ENCODE measurements at regions not wholly inside any gene's neighbourhood (a gene's known extent, or its start where the extent isn't known, plus 50 kb on each side); places are given as distances from the start of the nearest gene placed in this dataset.
"Not testable (repeated sequence)": the region's sequence is repeated elsewhere in the genome, so short reads cannot be mapped to it uniquely, and the experiment has no call there.

DNA sequence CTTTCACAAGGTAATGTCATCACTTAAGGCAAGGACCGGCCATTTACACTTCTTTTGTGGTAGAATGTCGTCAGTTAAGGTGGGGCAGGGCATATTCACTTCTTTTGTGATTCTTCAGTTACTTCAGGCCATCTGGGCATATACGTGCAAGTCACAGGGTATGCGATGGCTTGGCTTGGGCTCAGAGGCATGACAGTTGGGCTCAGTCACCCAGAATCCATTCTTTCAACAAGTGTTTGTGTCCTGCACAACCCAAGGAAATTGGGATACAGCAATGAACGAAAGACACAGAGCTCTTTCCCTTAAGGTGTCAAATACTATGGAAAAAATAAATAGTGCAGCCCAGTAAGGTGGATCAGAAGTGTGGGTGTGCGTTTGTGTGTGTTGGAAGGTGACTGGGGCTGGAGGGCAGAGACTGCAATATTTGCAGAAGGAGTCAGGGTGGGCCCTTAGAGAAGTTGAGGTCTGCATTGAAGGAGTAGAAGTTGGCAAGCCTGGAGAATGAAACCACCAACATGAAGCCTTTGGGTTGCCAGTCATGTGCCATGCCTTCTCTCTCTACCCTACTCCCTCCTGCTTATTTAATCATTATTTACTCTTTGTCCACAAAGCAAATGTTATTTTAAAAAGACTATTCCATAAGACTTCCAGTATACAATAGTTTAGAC is 222.8 kb upstream of the PRKCQ start:
- DNase-seq (no peak), ATAC-seq (replicated peaks in 1 of 4) (no peak)
- Mint-ChIP-seq H3K4me1 (peaks cover 0 to 5% (median 0%) of the 10 kb centered on the region in 3 donors), H3K4me3 (no peak overlapping the region), H3K27me3 (peaks cover 6 to 8% of the 10 kb centered on the region in 2 donors), H3K27ac (no peak overlapping the region), H3K36me3 (no peaks in the 10 kb centered on the region), H3K9me3 (no peaks in the 10 kb centered on the region)
- Histone ChIP-seq H3K27ac (ENCODE audit: low read length) (no peak overlapping the region), H3K4me3 (ENCODE audit: control insufficient read depth in 1 of 2, extremely low read depth in 1 of 2, low read length in 1 of 2) (no peak overlapping the region), H3K27me3 (replicated peaks in 1 of 2; ENCODE audit: control insufficient read depth in 2 of 2, extremely low read depth in 1 of 2, insufficient read depth in 2 of 2, low read length in 1 of 2) (no peaks in the 10 kb centered on the region), H3K36me3 (ENCODE audit: control insufficient read depth in 2 of 2, extremely low read depth in 1 of 2, insufficient read depth in 1 of 2, low read length in 1 of 2) (no peaks in the 10 kb centered on the region), H3K9me3 (no peaks in the 10 kb centered on the region), H3K4me1 (ENCODE audit: control insufficient read depth in 1 of 2, extremely low read depth in 1 of 2, insufficient read depth in 2 of 2, low read length in 2 of 2) (no peaks in the 10 kb centered on the region)
- CTCF ChIA-PET, result no interaction called here
- 66% methylated on average over 3 of the region's 6 CpGs for WGBS (ENCODE audit: insufficient coverage)
- POLR2A ChIA-PET, result no interaction called here

DNA sequence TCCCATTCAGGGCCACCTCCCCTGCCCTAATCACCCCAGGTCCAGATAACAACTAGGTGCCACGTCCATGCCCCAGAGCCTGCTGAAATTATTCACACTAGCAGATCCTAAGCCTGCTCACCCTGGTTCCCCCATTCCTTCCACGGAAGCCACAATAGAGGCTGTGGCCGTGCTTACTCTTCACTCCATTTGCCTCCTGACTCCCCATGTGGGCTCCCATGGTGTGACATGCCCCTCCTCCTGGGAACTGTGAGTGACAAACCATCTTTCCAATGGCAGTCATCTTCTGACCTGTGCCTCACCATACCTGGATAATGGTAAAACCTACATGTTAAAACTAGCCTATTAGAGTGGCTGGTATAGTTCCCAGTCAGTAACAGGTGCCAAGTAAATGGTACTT is 216.2 kb upstream of the PRKCQ start:
- POLR2A ChIA-PET, result no interaction called here
- H3K27me3 ChIP-seq (replicated peaks in 1 of 2; ENCODE audit: control insufficient read depth in 2 of 2, extremely low read depth in 1 of 2, insufficient read depth in 2 of 2, low read length in 1 of 2), result peaks cover 0 to 4% of the 10 kb centered on the region in 2 experiments
- H3K9me3 Mint-ChIP-seq, result no peaks in the 10 kb centered on the region

DNA sequence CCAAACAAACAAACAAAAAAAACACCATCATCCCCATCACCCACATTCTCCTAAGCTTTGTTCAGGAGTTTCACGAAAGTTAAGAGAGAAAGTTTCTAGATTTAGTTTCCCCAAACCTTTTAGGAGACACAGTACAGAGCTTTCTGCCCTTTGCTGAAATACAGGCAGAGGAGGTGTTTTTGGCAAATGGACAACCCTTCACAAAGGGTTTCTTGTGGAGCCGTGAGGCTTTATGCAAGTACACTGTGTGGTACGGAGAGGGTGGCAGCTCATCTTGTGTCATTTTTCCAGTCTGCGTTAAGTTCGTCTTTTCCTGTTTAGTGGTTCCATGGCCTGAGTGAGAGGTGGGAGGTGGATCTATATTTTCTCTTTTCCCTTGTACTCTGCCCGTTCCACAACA is 215.5 kb upstream of the PRKCQ start:
- Mint-ChIP-seq H3K9me3 (no peaks in the 10 kb centered on the region), H3K4me1 (no peaks in the 10 kb centered on the region), H3K27ac (no peak overlapping the region), H3K36me3 (no peaks in the 10 kb centered on the region), H3K27me3 (peaks cover 0 to 12% of the 10 kb centered on the region in 2 donors), H3K4me3 (no peak overlapping the region)
- no peak for DNase-seq
- Histone ChIP-seq H3K4me1 (ENCODE audit: control insufficient read depth in 1 of 2, extremely low read depth in 1 of 2, insufficient read depth in 2 of 2, low read length in 2 of 2) (no peaks in the 10 kb centered on the region), H3K4me3 (ENCODE audit: control insufficient read depth in 1 of 2, extremely low read depth in 1 of 2, low read length in 1 of 2) (no peak overlapping the region), H3K27me3 (replicated peaks in 1 of 2; ENCODE audit: control insufficient read depth in 2 of 2, extremely low read depth in 1 of 2, insufficient read depth in 2 of 2, low read length in 1 of 2) (peaks cover 0 to 4% of the 10 kb centered on the region in 2 experiments), H3K9me3 (no peaks in the 10 kb centered on the region), H3K27ac (ENCODE audit: low read length) (no peak overlapping the region), H3K36me3 (ENCODE audit: control insufficient read depth in 2 of 2, extremely low read depth in 1 of 2, insufficient read depth in 1 of 2, low read length in 1 of 2) (no peaks in the 10 kb centered on the region)
- CTCF ChIA-PET, result no interaction called here
- no peak for ATAC-seq (replicated peaks in 1 of 4)
- POLR2A ChIA-PET, result no interaction called here
- no CpG with 5 or more reads among the region's 6 CpGs for WGBS (ENCODE audit: insufficient coverage)

More for the DNA sequence above, 216.2 kb upstream of the PRKCQ start:
- Mint-ChIP-seq H3K27me3 (peaks cover 1 to 13% of the 10 kb centered on the region in 2 donors), H3K4me1 (no peaks in the 10 kb centered on the region), H3K27ac (no peak overlapping the region), H3K4me3 (no peak overlapping the region), H3K36me3 (no peaks in the 10 kb centered on the region)
- CTCF ChIA-PET, result no interaction called here
- no peak for ATAC-seq (replicated peaks in 1 of 4)
- WGBS (ENCODE audit: insufficient coverage), result 72% methylated on average over 3 of the region's 3 CpGs
- no peak overlapping the region for H3K4me3 ChIP-seq (ENCODE audit: control insufficient read depth in 1 of 2, extremely low read depth in 1 of 2, low read length in 1 of 2)
- no peaks in the 10 kb centered on the region for H3K36me3 ChIP-seq (ENCODE audit: control insufficient read depth in 2 of 2, extremely low read depth in 1 of 2, insufficient read depth in 1 of 2, low read length in 1 of 2)
- H3K9me3 ChIP-seq, result no peaks in the 10 kb centered on the region
- no peak for DNase-seq
- H3K27ac ChIP-seq (ENCODE audit: low read length), result no peak overlapping the region
- no peaks in the 10 kb centered on the region for H3K4me1 ChIP-seq (ENCODE audit: control insufficient read depth in 1 of 2, extremely low read depth in 1 of 2, insufficient read depth in 2 of 2, low read length in 2 of 2)

DNA sequence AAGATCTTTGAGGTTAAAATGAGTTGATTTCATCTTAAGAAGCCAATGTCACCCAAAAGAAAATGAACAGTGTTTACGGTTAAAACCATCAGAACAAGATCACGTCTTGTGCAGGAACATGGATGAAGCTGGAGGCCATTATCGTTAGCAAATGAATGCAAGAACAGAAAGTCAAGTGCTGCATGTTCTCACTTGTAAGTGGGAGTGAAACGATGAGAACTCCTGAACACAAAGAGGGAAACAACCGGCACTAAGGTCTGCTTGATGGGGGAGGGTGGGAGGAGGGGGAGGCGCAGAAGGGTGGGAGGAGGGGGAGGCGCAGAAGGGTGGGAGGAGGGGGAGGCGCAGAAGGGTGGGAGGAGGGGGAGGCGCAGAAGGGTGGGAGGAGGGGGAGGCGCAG is 214.8 kb upstream of the PRKCQ start:
- H3K36me3 ChIP-seq (ENCODE audit: control insufficient read depth in 2 of 2, extremely low read depth in 1 of 2, insufficient read depth in 1 of 2, low read length in 1 of 2); H3K27ac Mint-ChIP-seq; POLR2A ChIA-PET; H3K27me3 ChIP-seq (replicated peaks in 1 of 2; ENCODE audit: control insufficient read depth in 2 of 2, extremely low read depth in 1 of 2, insufficient read depth in 2 of 2, low read length in 1 of 2); H3K9me3 Mint-ChIP-seq; H3K27ac ChIP-seq (ENCODE audit: low read length); H3K4me3 Mint-ChIP-seq; H3K4me3 ChIP-seq (ENCODE audit: control insufficient read depth in 1 of 2, extremely low read depth in 1 of 2, low read length in 1 of 2); H3K4me1 Mint-ChIP-seq; ATAC-seq (replicated peaks in 1 of 4); H3K9me3 ChIP-seq; H3K4me1 ChIP-seq (ENCODE audit: control insufficient read depth in 1 of 2, extremely low read depth in 1 of 2, insufficient read depth in 2 of 2, low read length in 2 of 2); H3K36me3 Mint-ChIP-seq; DNase-seq; CTCF ChIA-PET: not testable (repeated sequence)
- 85% methylated on average over 3 of the region's 10 CpGs for WGBS (ENCODE audit: insufficient coverage)
- peaks cover 0 to 12% of the 10 kb centered on the region in 2 donors for H3K27me3 Mint-ChIP-seq

DNA sequence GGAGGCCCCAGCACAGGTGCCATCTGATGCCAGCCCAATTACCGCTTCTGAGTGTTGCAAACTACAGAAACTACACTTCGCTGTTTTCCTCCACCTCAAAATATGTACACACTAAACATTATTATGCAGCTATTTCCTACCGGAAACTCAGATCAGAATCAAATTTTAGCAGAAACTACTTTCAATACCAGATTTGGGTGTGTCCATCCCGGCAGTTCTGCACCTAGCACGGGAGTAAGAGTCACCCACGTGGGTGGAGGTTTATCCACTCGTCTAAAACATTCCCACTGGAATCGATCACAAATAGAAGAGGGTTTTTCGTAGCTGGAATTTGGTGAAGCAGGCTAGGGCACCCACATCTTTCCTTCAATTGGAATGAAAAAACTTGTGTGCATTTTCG is 214.4 kb upstream of the PRKCQ start:
- WGBS (ENCODE audit: insufficient coverage), result 87% methylated on average over 5 of the region's 10 CpGs
- peaks cover 0 to 9% of the 10 kb centered on the region in 2 experiments for H3K27me3 ChIP-seq (replicated peaks in 1 of 2; ENCODE audit: control insufficient read depth in 2 of 2, extremely low read depth in 1 of 2, insufficient read depth in 2 of 2, low read length in 1 of 2)
- no peaks in the 10 kb centered on the region for H3K9me3 ChIP-seq
- CTCF ChIA-PET, result no interaction called here
- Mint-ChIP-seq H3K9me3 (no peaks in the 10 kb centered on the region), H3K27ac (no peak overlapping the region), H3K36me3 (no peaks in the 10 kb centered on the region), H3K4me3 (no peak overlapping the region), H3K27me3 (peaks cover 0 to 16% of the 10 kb centered on the region in 2 donors), H3K4me1 (no peaks in the 10 kb centered on the region)
- H3K4me3 ChIP-seq (ENCODE audit: control insufficient read depth in 1 of 2, extremely low read depth in 1 of 2, low read length in 1 of 2), result no peak overlapping the region
- H3K36me3 ChIP-seq (ENCODE audit: control insufficient read depth in 2 of 2, extremely low read depth in 1 of 2, insufficient read depth in 1 of 2, low read length in 1 of 2), result no peaks in the 10 kb centered on the region
- DNase-seq (no peak), ATAC-seq (replicated peaks in 1 of 4) (no peak)
- POLR2A ChIA-PET, result interaction anchor here in 1 of 2 donors (0.6 kb wide), 1 partner anchor 192 kb away, joined by 8 read pairs; no protein-coding TSS in a partner anchor
- H3K27ac ChIP-seq (ENCODE audit: low read length), result no peak overlapping the region
- no peaks in the 10 kb centered on the region for H3K4me1 ChIP-seq (ENCODE audit: control insufficient read depth in 1 of 2, extremely low read depth in 1 of 2, insufficient read depth in 2 of 2, low read length in 2 of 2)

DNA sequence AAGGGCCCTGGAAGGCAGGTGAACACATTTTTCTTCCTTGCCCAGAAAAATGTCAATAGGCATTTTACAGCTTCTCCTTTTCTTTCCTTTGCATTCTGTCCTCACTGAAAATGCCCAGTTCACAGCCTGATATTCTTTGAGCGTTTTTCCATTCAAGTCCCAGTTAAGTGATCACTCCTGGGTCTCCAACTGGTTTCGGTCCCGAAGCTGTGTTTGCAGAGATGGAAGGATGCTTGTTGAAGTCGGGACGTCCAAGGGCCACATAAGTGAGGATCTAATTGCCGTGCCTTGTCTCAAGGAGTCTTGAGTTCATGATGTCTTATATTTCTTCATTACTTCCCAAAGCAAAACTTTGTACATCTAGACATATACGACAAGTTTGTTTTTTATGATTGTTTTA is 208.7 kb upstream of the PRKCQ start:
- no peaks in the 10 kb centered on the region for H3K9me3 ChIP-seq
- no peaks in the 10 kb centered on the region for H3K4me1 ChIP-seq (ENCODE audit: control insufficient read depth in 1 of 2, extremely low read depth in 1 of 2, insufficient read depth in 2 of 2, low read length in 2 of 2)
- H3K27ac ChIP-seq (ENCODE audit: low read length), result no peak overlapping the region
- CTCF ChIA-PET, result no interaction called here
- H3K36me3 ChIP-seq (ENCODE audit: control insufficient read depth in 2 of 2, extremely low read depth in 1 of 2, insufficient read depth in 1 of 2, low read length in 1 of 2), result no peaks in the 10 kb centered on the region
- Mint-ChIP-seq H3K36me3 (no peaks in the 10 kb centered on the region), H3K4me1 (no peaks in the 10 kb centered on the region), H3K9me3 (no peaks in the 10 kb centered on the region), H3K27ac (no peak overlapping the region), H3K27me3 (peaks cover 4 to 11% of the 10 kb centered on the region in 2 donors), H3K4me3 (no peak overlapping the region)
- no CpG with 5 or more reads among the region's 7 CpGs for WGBS (ENCODE audit: insufficient coverage)
- H3K27me3 ChIP-seq (replicated peaks in 1 of 2; ENCODE audit: control insufficient read depth in 2 of 2, extremely low read depth in 1 of 2, insufficient read depth in 2 of 2, low read length in 1 of 2), result peaks cover 0 to 16% of the 10 kb centered on the region in 2 experiments
- DNase-seq (no peak), ATAC-seq (replicated peaks in 1 of 4) (no peak)
- H3K4me3 ChIP-seq (ENCODE audit: control insufficient read depth in 1 of 2, extremely low read depth in 1 of 2, low read length in 1 of 2), result no peak overlapping the region
- POLR2A ChIA-PET, result no interaction called here

DNA sequence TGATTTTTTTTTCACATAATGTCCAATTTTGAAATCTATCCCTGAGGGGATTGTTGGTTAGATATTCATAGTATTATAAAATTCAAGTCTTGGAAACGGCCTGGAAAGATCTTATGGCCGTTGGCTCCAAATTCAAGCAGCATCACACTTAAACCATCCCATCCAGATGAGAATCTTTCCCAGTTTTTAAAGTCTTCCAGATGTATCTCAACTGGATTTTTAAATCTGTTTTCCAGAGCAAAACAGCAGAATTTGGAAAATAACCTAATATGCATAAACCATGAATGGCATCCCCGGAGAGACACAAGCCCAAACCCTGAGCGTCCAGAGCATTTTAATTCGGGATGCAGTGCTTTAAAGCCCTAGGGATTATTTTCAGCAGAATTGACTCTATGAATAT is 208.2 kb upstream of the PRKCQ start:
- H3K36me3 ChIP-seq (ENCODE audit: control insufficient read depth in 2 of 2, extremely low read depth in 1 of 2, insufficient read depth in 1 of 2, low read length in 1 of 2), result no peaks in the 10 kb centered on the region
- no peaks in the 10 kb centered on the region for H3K36me3 Mint-ChIP-seq
- peaks cover 0 to 16% of the 10 kb centered on the region in 2 experiments for H3K27me3 ChIP-seq (replicated peaks in 1 of 2; ENCODE audit: control insufficient read depth in 2 of 2, extremely low read depth in 1 of 2, insufficient read depth in 2 of 2, low read length in 1 of 2)
- H3K27ac Mint-ChIP-seq, result no peak overlapping the region
- POLR2A ChIA-PET, result interaction anchor here in 1 of 2 donors (0.6 kb wide), 1 partner anchor 27 kb away, joined by 6 read pairs; no protein-coding TSS in a partner anchor
- no peaks in the 10 kb centered on the region for H3K4me1 Mint-ChIP-seq
- no peak overlapping the region for H3K4me3 ChIP-seq (ENCODE audit: control insufficient read depth in 1 of 2, extremely low read depth in 1 of 2, low read length in 1 of 2)
- no peaks in the 10 kb centered on the region for H3K9me3 Mint-ChIP-seq
- WGBS (ENCODE audit: insufficient coverage), result no CpG with 5 or more reads among the region's 5 CpGs
- H3K4me1 ChIP-seq (ENCODE audit: control insufficient read depth in 1 of 2, extremely low read depth in 1 of 2, insufficient read depth in 2 of 2, low read length in 2 of 2), result no peaks in the 10 kb centered on the region
- CTCF ChIA-PET, result no interaction called here
- H3K27me3 Mint-ChIP-seq, result peaks cover 7 to 14% of the 10 kb centered on the region in 2 donors
- DNase-seq, result no peak
- no peaks in the 10 kb centered on the region for H3K9me3 ChIP-seq
- H3K4me3 Mint-ChIP-seq, result no peak overlapping the region
- ATAC-seq (replicated peaks in 1 of 4), result no peak
- H3K27ac ChIP-seq (ENCODE audit: low read length), result no peak overlapping the region

Data from T-cell (primary cell).